ENCODE measurements at regions not wholly inside any gene's neighbourhood (a gene's known extent, or its start where the extent isn't known, plus 50 kb on each side); places are given as distances from the start of the nearest gene placed in this dataset.
"Not testable (repeated sequence)": the region's sequence is repeated elsewhere in the genome, so short reads cannot be mapped to it uniquely, and the experiment has no call there.

DNA sequence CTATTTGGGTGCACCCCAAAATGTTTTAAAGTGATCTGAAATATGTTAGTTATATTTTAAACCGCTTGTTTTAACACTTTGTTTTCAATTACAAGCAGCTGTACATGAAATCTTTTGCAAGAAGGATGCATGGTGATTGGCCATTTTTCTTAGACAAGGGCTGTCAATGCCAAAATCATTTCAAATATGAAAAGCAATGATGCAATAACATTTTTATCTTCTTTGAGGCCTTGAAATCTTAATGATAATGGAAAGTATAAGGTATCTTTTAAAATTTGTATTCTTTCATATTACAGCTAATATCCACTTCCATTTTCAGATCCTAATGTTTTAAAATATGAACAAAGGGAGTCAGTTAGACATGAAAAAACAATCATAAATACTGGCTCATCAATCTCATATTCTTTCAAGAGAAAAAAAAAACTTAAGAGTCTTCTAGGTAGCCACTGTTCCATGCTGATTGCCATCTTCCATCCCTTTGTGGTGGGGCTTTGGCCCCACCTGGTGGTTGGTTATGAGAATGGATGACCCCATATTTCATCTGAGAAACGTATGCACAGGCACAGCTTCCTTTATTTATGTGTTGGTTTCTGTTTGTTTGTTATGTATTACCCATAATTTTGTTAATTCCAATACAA lies 330.3 kb upstream of the MIR17HG start:
- peak; percentile 50 for DNase-seq (ENCODE audit: low read depth)

DNA sequence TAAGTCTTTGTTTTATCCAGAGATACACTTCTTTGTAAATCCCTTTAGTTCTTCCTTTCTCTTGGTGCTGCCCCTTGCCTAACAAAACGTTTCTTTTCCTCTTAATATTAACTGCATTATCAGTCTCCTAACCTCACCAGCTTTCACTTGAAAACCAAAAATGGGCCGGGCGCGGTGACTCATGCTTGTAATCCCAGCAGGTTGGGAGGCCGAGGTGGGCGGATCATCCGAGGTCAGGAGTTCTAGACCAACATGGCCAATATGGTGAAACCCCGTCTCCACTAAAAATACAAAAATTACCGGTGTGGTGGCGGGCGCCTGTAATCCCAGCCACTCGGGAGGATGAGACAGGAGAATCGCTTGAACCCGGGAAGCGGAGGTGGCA lies 329.8 kb upstream of the MIR17HG start:
- no peak for DNase-seq (ENCODE audit: low read depth)

DNA sequence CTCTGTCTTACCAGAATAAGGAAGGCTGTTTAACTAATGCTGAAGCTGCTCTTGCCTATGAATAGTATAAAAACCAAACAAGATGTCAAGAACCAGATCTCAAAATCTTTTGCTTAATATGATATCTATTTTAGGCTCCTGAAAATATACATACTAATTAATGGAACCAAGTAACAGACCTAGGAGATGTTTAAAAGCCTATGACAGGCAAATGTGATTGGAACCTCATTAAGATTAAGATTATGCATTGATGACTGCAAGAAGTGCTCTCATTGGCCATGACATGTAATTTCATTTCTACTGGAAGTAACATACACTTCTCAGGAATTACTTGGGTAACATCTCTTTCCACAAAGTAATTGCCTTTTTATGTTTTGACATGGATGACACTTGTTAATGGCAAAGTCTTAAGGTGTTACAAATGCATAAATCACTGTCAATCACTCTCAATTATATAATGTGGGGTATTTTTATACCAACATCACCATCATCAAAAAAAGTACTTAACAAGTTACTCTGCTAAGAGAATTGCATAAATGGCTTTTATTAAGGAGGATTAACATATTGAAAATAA lies 326.9 kb upstream of the MIR17HG start:
- DNase-seq (ENCODE audit: low read depth): no peak

DNA sequence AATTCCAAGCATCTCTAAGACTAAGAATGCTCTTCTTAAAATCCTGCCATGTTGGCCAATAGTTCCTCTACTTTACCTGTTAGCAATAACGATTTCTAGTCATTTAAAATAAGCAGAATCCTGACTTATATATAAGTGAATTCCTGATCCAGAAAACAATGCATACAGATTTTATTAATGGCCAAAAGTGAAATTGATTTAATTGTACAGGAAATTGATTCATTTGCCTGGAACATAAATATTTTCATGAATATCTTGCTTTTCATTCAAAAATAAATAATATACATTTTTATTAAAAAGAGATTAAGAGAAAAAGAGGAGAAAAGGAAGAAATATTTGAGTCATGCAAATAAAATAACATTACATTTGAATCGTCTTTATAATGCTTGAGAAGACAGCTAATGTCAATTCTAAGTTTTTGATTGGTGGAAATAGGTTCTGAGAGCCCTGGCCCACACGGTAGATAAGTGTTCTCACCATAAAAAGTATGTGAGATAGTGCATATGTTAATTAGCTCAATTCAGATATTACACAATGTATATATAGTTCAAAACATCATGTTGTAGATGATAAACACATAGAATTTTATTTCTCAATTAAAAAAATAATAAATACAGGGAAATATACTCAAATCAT lies 323.2 kb upstream of the MIR17HG start:
- no peak for DNase-seq (ENCODE audit: low read depth)

DNA sequence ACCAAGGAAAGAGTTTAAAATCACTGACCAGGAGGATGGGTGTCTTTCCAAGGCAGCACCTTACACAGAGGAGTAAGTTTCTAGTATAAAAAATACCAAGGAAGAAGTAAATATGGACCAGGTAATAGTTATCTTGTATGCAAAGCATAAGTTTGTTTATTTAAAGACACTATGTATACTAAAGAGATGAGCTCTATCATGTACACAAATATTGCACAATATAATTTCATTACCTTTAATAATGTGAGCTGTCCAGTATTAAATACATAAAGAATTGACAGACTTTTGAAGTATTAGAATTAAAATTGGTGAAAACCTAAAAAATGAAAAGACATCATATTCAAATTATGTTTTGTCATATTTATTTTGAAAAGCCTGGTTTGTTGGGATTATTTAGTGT lies 322.0 kb upstream of the MIR17HG start:
- DNase-seq (ENCODE audit: low read depth): no peak

DNA sequence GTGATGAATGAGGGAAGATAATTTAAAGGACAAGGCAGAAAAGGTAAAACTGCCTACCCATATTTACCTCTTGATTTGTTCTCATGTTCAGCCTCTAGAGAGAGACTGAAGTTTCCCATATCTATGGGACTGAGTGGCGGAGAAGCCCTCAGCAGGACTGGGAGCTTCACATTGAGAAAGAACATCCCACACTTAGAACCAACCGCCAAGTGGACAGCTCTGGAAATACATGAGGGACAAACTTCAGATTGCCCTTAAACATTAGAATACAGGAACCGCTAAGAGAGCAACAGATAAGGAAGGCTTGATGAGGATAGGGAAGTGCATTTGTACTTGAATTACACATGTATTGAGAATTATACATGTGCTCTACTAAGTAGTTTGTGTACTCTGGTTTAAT lies 316.0 kb upstream of the MIR17HG start:
- no peak for DNase-seq (ENCODE audit: low read depth)

DNA sequence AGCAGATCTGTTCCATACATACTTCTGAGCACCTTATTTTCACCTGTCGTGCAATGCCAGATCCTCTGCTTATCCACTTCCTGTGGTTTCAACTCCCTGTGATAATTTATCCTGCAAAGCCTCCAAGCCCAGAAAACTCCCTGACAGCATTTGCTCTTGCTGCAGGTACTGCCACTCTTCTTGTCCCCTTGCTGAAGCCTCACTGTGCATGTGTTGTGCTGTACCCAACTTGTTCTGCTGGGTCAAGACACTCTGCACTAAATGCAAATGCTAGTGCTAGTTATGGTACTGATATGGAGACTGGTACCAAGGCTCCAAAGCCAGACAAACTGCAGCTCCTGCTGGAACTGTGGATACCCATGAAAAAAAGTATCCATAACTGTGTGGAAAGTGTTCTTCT lies 315.4 kb upstream of the MIR17HG start:
- DNase-seq (ENCODE audit: low read depth): no peak

DNA sequence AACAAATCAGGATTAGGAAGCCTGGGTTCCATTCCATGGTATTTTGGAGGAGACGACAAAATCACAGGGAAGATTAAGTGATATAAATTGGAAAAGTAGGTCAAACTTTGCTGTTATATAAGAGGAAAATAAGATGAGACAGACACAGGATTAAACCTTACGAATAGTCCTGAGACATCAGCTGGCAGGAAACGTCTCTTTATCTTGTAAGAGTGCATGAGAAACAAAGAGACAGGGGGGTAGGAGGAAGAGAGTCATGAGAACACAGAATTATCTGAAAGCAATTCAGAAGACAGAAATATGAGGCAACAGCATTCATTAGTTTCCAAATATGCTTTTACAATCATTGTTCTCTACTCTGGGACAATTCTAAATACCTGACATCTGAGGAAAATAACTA lies 310.6 kb upstream of the MIR17HG start:
- DNase-seq (ENCODE audit: low read depth): no peak

DNA sequence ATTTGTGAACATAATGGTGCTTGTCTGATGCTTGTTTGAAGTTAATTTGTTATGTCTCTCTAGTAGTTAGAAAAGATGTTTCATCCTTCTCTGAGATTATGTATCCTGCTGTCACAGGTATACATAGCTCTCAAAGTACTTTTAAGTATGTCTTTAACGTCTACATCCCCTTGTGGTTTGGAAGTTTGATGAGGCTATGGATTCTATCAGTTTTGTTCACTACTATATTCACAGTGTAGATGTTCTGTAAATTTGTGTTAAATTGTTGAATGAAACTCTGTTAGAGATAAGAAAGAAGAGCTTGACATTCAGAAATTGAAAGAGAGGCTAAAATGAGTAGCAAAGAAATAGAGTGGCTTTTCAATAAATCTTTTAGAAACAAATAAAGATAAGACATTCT lies 304.6 kb upstream of the MIR17HG start:
- DNase-seq (ENCODE audit: low read depth): no peak

DNA sequence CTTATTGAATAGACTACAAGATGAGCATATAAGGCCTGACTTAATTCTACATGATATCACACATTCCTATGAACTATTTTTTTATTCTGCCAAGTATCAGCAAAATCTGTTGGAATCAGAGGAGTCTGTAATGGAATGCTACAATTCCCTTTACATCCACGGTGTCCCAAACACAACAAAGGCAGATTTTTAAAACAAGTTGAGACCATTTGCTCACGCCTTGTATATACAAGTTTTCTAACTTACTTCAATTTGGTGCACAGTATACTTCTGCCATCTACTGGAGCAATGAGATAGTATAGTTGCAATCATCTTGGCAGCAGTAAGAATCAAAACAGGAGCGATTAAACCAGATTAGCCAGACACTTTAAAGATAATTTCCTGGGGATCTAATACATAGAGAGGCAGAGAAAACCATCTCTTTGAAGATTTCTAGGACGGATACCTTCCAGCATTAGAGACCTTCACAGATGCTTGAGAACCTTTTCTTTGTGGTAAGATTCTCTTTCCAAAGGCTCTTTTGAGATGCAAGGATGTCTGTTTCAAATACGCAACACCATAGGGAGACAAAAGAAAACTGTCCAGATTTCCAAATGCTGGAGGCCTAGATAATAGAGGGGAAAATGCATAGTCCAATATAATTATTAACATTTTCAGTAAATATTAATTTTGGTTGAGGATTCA lies 302.0 kb upstream of the MIR17HG start:
- peak; percentile 44 for DNase-seq (ENCODE audit: low read depth)

DNA sequence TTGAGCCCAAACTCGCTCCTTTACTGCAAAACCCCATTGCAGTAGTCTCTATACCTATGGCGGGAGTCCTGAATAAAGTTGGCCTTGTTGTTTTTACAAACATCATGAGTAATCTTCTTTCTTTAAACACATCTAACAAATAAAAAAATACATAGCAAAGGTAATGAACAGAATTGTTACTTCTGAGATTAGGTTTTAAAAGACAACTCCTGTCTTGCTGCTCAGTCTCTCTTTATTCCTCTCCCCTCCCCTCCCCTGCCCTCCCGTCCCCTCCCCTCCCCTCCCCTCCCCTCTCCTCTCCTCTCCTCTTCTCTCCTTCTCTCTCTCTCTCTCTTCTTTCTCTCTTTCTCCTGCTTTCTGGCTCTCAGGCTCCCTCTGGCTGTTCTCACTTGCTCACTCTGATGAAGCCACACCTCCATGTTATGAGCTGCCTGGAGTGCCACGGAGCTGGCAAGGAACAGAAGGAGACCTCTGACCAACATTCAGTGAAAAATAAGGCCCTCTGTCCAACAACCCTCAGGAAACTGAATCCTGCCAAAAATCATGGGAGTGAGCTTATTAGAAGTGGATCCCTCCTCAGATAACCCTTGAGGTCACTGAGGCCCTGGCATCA lies 300.7 kb upstream of the MIR17HG start:
- DNase-seq (ENCODE audit: low read depth): peak; percentile 28

DNA sequence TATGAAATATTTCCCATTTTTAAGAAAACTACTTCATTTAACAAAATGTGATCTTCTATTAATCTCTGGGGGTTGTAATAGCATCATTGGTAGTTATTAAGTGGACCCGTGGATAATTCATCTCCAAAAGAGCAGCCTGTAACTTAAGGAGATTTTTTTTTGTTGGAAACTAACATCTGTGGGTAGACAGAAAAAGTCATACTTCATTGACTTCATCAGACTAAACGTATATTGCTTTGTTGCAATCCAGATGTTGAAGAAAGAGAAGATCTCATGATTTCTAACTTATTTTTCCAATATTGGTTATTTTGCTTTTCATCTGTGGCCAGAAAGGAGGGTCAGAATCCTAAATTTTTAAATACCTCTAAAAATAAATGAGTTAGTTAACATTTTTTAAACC lies 296.5 kb upstream of the MIR17HG start:
- DNase-seq (ENCODE audit: low read depth): no peak

DNA sequence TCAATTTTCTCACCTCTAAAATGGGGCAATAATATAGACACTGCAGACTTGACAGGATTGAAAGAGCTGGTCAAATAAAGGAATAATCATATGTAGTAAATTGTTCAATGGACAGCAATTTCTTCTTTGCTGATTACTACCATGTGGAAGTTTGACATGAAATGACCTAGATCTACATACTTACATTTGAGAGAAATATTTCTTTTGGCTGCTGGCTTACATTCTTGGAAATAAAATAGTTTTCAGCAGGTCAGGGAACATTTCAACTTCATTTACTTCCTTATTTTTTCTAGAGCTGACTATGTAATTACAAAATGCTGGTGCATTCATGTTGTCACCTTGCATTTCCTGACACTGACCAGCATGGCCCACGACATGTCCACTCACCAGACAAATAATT lies 294.6 kb upstream of the MIR17HG start:
- no peak for DNase-seq (ENCODE audit: low read depth)

DNA sequence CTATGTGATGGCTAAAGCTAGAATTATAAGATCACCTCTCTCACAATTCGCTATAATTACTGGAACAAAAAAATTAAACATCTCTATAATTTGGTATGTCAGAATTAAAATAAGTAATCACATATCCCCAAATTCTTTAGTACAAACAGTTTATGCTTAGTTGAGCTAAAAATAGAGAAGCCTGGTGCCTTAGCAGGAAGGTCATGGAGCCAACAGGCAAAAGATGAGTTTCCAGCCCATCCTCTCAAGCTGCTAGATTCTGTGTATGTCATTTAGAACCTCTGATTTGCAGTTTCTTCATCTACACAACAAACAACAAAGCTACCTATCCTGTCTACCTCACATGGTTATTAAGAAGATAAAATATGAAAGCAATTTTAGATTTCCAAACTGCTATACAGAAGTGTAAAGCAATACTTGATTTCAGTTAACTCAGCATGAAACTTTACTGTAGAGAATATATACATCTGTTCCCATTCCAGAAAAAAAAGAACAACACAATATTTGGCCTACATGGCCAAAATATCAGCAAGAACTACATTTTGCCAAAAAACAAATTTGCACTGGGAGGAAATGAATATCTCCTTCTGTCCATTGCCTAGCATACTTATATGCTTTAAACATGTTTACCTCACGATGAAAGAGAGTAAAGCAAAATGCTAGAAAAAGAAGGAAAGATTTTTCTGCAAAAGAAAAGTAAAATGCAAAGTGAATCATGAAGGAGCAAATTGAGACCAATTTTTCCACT lies 294.0 kb upstream of the MIR17HG start:
- no peak for DNase-seq (ENCODE audit: low read depth)

DNA sequence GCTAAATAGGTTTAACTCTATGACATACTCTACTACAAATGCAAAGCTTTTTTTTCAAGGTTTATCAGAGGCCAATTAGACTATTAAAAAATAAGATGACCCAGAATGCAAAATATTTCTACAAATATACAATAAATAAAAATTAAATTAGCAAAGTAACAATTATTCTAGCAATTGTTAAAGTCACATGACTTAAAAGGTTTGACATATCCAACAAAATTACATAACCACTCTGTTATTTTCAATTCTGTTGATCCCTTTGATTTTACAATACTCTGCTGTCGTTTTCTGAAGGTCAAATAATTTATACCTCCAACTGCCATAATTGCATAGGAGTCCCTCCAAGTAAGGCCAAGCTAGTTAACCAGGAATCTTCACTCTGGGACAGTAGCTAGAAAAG lies 292.6 kb upstream of the MIR17HG start:
- no peak for DNase-seq (ENCODE audit: low read depth)

DNA sequence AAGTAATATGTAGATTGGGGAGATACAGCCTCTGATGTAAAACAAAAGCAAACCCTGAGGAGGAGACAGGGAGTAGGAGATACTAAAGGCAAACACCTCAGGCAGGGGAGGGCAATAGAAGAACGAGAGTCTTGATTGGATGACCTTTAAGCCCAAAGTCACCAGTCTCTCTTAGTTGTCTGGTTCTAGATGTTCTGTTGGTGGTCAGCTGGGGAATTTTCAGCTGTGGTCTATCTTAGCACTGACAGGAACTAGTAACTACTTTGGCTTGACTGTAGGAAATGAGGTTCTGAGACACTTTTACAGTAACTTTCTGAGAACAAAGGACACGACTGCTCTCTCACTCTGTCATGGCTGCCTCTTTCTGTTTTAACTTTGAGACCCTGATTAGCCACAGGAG lies 290.7 kb upstream of the MIR17HG start:
- no peak for DNase-seq (ENCODE audit: low read depth)

DNA sequence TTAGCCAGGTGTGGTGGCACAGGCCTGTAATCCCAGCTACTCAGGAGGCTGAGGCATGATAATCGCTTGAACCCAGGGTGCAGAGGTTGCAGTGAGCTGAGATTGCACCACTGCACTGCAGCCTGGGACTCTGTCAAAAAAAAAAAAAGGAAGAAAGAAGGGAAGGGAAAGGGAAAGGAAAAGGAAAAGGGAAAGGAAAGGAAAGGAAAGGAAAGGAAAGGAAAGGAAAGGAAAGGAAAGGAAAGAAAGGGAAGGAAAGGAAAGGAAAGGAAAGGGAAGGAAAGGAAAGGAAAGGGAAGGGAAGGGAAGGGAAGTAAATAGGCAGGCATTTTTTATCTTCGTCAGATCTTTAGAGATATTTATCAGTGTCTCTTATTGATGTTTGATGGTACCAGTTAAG lies 290.0 kb upstream of the MIR17HG start:
- not testable (repeated sequence) for DNase-seq (ENCODE audit: low read depth)

DNA sequence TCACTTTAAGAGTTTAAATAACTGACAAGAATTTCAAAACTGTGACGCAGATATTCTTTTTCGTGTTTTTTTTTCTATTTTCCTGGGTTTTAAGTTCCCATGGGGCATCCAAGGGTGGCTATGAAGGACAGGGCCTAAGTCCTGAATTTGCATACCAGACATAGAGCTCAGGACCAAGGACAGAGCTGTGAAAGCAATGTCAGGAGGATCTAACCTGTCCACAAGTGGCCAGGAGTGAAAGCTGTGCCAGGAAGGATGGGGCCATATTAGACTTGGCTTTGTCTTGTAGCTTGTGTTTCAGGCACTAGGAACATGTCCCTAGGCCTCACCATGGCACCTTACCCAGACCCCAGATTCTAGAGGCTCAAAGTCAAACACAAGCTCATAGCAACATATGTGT lies 289.4 kb upstream of the MIR17HG start:
- peak; percentile 69 for DNase-seq (ENCODE audit: low read depth)

DNA sequence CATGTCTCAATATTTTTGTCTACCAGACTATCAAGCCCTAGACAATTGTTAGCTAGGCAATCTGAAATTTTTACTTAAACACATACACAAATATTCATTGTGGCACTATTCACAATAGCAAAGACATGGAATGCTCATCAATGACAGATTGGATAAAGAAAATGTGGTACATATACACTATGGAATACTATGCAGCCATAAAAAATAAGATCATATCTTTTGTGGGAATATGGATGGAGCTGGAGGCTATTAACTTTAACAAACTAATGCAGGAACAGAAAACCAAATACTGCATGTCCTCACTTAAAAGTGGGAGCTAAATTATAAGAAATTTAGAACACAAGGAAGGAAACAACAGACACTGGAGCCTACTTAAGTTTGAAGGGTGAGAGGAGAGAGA lies 288.6 kb upstream of the MIR17HG start:
- no peak for DNase-seq (ENCODE audit: low read depth)

DNA sequence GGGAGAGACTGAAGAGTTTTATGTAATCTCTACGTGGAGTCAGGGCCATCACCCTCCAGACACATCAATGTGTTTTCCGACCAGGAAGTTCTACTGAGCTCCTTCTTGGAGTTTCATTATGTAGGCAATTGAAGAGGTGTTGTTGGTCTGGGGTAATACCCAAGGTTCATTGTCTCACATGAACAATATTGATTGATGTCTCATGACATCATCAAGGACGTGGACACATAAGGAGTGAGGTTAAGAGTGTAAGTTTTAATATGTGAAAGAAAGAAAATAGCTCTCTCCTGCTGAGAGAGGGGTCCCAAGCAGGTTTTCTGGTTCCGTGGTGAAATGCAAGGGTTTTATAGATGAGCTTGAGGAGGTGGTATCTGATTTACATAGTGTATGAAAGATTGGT lies 280.7 kb upstream of the MIR17HG start:
- no peak for DNase-seq (ENCODE audit: low read depth)

DNA sequence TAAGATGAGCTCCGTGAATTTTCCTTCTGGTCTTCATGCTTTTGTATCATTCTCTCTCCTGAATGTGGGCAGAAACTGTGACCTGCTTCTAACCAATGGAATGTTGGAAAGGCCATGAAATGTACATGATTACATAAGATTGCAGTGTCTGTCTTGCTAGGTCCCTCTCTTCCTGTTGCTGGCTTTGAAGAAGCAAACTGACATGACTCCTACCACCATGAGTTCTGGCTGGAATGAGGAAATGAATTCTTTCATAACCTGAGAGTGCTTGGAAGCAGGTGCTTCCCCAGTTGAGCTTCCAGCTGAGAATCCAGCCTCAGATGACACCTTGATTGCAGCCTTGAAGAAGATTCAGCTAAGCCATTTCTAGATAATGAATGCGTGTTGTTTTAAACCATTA lies 275.0 kb upstream of the MIR17HG start:
- peak; percentile 33 for DNase-seq (ENCODE audit: low read depth)

DNA sequence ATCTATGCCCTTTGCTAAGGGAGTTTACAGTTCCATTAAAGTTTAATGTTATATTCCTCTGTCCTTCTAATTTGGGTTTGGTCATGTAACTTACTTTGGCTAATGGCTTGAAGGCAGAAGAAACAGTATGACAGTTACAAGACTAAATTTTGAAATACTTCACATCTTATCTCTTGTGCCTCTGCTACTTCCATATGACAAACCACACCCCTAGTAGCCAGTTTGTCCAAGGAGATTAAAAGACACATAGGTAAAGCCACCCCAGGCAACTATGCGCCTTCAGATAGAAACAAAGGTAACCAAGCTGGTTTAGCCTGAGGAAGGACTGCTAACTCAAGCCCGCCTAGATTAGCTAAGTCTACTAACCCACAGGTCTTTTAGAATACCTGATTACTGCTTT lies 273.4 kb upstream of the MIR17HG start:
- DNase-seq (ENCODE audit: low read depth): no peak

Measured in renal cortical epithelial cell (primary cell).